Lower leg skin (tissue), 3 donors: ENCODE measurements at regions not wholly inside any gene's neighbourhood (a gene's known extent, or its start where the extent isn't known, plus 50 kb on each side); places are given as distances from the start of the nearest gene placed in this dataset.

Experiments used
- POLR2A ChIP-seq, 2 donors: fragments of 450-650 bp; IDR thresholded peaks; one replicate each; pipeline ENCODE4 v1.6.1; 2016 to 2017; ENCODE audit warnings: antibody characterized with exemption in 2 of 2, mild to moderate bottlenecking in 1 of 2, moderate library complexity in 1 of 2
- TF ChIP-seq, protein P1 (sequence below), 3 donors: fragments of 450-650 bp; IDR thresholded peaks; one replicate each; pipeline ENCODE4 v1.5.1; 2016; ENCODE audit warnings: antibody characterized with exemption in 3 of 3, mild to moderate bottlenecking in 3 of 3, moderate library complexity in 2 of 3

DNA sequence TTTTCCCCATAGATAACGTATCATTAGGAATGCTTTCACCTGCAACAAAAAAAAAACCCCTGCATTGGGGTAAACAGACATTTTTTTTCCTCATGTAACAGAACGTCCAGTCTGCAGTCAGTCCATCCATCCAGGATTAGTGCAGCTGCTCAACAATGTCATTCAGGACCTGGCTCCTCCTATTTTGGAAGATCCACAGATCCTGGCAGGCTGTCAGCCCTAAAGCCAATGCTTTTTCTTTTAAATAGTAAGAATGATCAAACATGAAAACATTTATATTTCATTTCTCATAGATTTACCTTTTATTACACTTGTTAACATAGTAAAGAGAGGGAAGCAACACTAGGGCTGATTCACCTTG is 116.5 kb upstream of the CCDC28A start:
- TF ChIP-seq POLR2A (IDR thresholded peaks at IDR 0.05) = no peak
- TF ChIP-seq, protein P1, sequence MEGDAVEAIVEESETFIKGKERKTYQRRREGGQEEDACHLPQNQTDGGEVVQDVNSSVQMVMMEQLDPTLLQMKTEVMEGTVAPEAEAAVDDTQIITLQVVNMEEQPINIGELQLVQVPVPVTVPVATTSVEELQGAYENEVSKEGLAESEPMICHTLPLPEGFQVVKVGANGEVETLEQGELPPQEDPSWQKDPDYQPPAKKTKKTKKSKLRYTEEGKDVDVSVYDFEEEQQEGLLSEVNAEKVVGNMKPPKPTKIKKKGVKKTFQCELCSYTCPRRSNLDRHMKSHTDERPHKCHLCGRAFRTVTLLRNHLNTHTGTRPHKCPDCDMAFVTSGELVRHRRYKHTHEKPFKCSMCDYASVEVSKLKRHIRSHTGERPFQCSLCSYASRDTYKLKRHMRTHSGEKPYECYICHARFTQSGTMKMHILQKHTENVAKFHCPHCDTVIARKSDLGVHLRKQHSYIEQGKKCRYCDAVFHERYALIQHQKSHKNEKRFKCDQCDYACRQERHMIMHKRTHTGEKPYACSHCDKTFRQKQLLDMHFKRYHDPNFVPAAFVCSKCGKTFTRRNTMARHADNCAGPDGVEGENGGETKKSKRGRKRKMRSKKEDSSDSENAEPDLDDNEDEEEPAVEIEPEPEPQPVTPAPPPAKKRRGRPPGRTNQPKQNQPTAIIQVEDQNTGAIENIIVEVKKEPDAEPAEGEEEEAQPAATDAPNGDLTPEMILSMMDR (IDR thresholded peaks at IDR 0.05) = no peak
